Liver (tissue), 8 donors: ENCODE measurements at regions not wholly inside any gene's neighbourhood (a gene's known extent, or its start where the extent isn't known, plus 50 kb on each side); places are given as distances from the start of the nearest gene placed in this dataset.
A peak's percentile ranks its signal among the peaks of the same experiment; 100 is the strongest.

Experiments
- DNase-seq: peaks from one replicate; pipeline ENCODE4 v3.0.0-alpha.2; 2017; ENCODE audit warnings: low spot score
- H3K27ac ChIP-seq, 2 donors: one replicate each; pipeline ENCODE4 v1.7.0; 2013; ENCODE audit warnings: inconsistent platforms in 2 of 2, low read length in 2 of 2, control low read depth in 1 of 2, low read depth in 1 of 2, mild to moderate bottlenecking in 1 of 2
- H3K27me3 ChIP-seq, 4 donors: one replicate each; pipeline versions ENCODE4 v1.6.1 to v1.7.0; 2013; ENCODE audit warnings: low read length in 3 of 4, inconsistent platforms in 1 of 4, mild to moderate bottlenecking in 1 of 4, moderate library complexity in 1 of 4; ENCODE audit not compliant: control insufficient read depth in 4 of 4, insufficient read depth in 4 of 4
- H3K36me3 ChIP-seq, 4 donors: one replicate each; pipeline versions ENCODE4 v1.6.1 to v1.7.0; 2013; ENCODE audit warnings: low read length in 3 of 4, mild to moderate bottlenecking in 3 of 4, low read depth in 1 of 4, moderate library complexity in 1 of 4; ENCODE audit not compliant: control insufficient read depth in 4 of 4, insufficient read depth in 3 of 4
- H3K4me1 ChIP-seq, 4 donors: one replicate each; pipeline versions ENCODE4 v1.6.1 to v1.7.0; 2013; ENCODE audit warnings: low read length in 3 of 4, mild to moderate bottlenecking in 3 of 4, moderate library complexity in 1 of 4; ENCODE audit not compliant: control insufficient read depth in 4 of 4, insufficient read depth in 4 of 4
- H3K4me3 ChIP-seq, 3 donors: one replicate each; pipeline versions ENCODE4 v1.6.1 to v1.7.0; 2013; ENCODE audit warnings: low read length in 3 of 3, control low read depth in 1 of 3, low read depth in 1 of 3, mild to moderate bottlenecking in 1 of 3
- H3K9ac ChIP-seq, 2 donors: one replicate each; pipeline ENCODE4 v1.7.0; 2013; ENCODE audit warnings: low read length in 2 of 2, mild to moderate bottlenecking in 2 of 2, moderate library complexity in 2 of 2, control low read depth in 1 of 2, low read depth in 1 of 2
- H3K9me3 ChIP-seq, 4 donors: one replicate each; pipeline versions ENCODE4 v1.6.1 to v1.7.0; 2013; ENCODE audit warnings: low read length in 3 of 4; ENCODE audit not compliant: control insufficient read depth in 4 of 4
- EGR1 ChIP-seq, 2 donors: IDR thresholded peaks; 2 replicates each; pipeline ENCODE4 v1.6.1; 2016 to 2018; ENCODE audit warnings: antibody characterized with exemption in 2 of 2, low read depth in 2 of 2
- FOXA1 ChIP-seq: IDR thresholded peaks from 2 replicates; pipeline ENCODE4 v1.6.1; 2016; ENCODE audit warnings: antibody characterized with exemption
- FOXA2 ChIP-seq: IDR thresholded peaks from 2 replicates; pipeline ENCODE4 v1.6.1; 2016; ENCODE audit warnings: antibody characterized with exemption
- GABPA ChIP-seq, 2 donors: IDR thresholded peaks in 1 of 2; conservative IDR thresholded peaks in 1 of 2; 2 replicates each; pipeline ENCODE4 v1.6.1; 2016; ENCODE audit warnings: antibody characterized with exemption in 2 of 2, mild to moderate bottlenecking in 1 of 2, moderate library complexity in 1 of 2
- HNF4A ChIP-seq, 2 donors: conservative IDR thresholded peaks; 2 replicates each; pipeline ENCODE4 v1.6.1; 2016; ENCODE audit warnings: antibody characterized with exemption in 2 of 2, mild to moderate bottlenecking in 2 of 2
- HNF4G ChIP-seq: IDR thresholded peaks from 2 replicates; pipeline ENCODE4 v1.6.1; 2016; ENCODE audit warnings: antibody characterized with exemption
- JUND ChIP-seq, 2 donors: IDR thresholded peaks; 2 replicates each; pipeline ENCODE4 v1.6.1; 2016; ENCODE audit warnings: antibody characterized with exemption in 2 of 2
- NR2F2 ChIP-seq: IDR thresholded peaks from 2 replicates; pipeline ENCODE4 v1.6.1; 2016; ENCODE audit warnings: antibody characterized with exemption
- RAD21 ChIP-seq, 2 donors: IDR thresholded peaks; 2 replicates each; pipeline ENCODE4 v1.6.1; 2016; ENCODE audit warnings: antibody characterized with exemption in 2 of 2, mild to moderate bottlenecking in 2 of 2
- RXRA ChIP-seq, 2 donors: IDR thresholded peaks; 2 replicates each; pipeline ENCODE4 v1.6.1; 2017 to 2018; ENCODE audit warnings: antibody characterized with exemption in 2 of 2, mild to moderate bottlenecking in 1 of 2
- SP1 ChIP-seq: IDR thresholded peaks from 2 replicates; pipeline ENCODE4 v1.6.1; 2018; ENCODE audit warnings: antibody characterized with exemption, mild to moderate bottlenecking
- TAF1 ChIP-seq: conservative IDR thresholded peaks from 2 replicates; pipeline ENCODE4 v1.6.1; 2016; ENCODE audit warnings: antibody characterized with exemption, mild to moderate bottlenecking
- YY1 ChIP-seq: IDR thresholded peaks from 2 replicates; pipeline ENCODE4 v1.6.1; 2016; ENCODE audit warnings: antibody characterized with exemption, mild to moderate bottlenecking
- WGBS: extraction: QIAGEN DNeasy Blood & Tissue Kit; methylation state at CpG from one replicate; pipeline ENCODE4 v1.1.7; 2013; 5-methylcytosine and 5-hydroxymethylcytosine counted together
- TF ChIP-seq, protein P1 (sequence below): IDR thresholded peaks from 2 replicates; pipeline ENCODE4 v1.6.1; 2016; ENCODE audit warnings: antibody characterized with exemption
- TF ChIP-seq, protein P2 (sequence below): IDR thresholded peaks from 2 replicates; pipeline ENCODE4 v1.6.1; 2016; ENCODE audit warnings: antibody characterized with exemption
- TF ChIP-seq, protein P3 (sequence below): IDR thresholded peaks from 2 replicates; pipeline ENCODE4 v1.6.1; 2016; ENCODE audit warnings: antibody characterized with exemption
- TF ChIP-seq, protein P4 (sequence below): fragments of 150-350 bp; IDR thresholded peaks from 2 replicates; pipeline ENCODE4 v1.5.1; 2017; ENCODE audit warnings: improper control_type of control experiment, low read depth, low read length; ENCODE audit not compliant: missing input control
- TF ChIP-seq, protein P5 (sequence below): IDR thresholded peaks from 2 replicates; pipeline ENCODE4 v1.6.1; 2016; ENCODE audit warnings: antibody characterized with exemption, mild to moderate bottlenecking
- donor health status: healthy.
- donor health status: healthy.
- donor health status: healthy.
- donor health status: healthy.
- donor health status: healthy.

DNA sequence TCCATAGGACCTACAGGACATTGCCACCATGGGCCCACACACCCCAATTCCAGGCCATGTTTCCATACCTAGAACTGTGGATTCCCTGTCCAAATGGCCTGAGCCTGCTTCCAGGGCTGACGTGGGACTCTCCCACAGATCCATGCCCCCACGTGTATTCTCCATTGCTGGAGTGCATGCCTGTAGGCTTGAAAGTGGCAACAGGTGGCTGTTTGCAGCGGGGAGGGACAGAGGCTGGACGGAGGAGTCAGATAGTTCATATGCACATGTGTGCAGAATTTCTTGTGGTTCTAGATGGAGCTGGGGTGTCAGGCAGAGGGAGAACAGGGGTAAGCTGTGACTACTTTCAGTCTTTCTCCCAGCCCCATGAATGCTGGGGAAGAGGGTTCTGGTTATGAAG, 285.7 kb upstream of the ANKRD55 start:
- H3K4me1 ChIP-seq = peaks cover 8 to 18% (median 12%) of the 10 kb centered on the region in 4 donors
- H3K27ac ChIP-seq = no peak overlapping the region
- no peak for DNase-seq
- TF ChIP-seq HNF4A (conservative IDR thresholded peaks at IDR 0.05) (no peak), RXRA (IDR thresholded peaks at IDR 0.05) (no peak), EGR1 (IDR thresholded peaks at IDR 0.05; ENCODE audit: low read depth in 2 of 2) (no peak), FOXA2 (no peak), FOXA1 (no peak)
- TF ChIP-seq, protein P1, sequence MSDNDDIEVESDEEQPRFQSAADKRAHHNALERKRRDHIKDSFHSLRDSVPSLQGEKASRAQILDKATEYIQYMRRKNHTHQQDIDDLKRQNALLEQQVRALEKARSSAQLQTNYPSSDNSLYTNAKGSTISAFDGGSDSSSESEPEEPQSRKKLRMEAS = no peak
- TF ChIP-seq, protein P2, sequence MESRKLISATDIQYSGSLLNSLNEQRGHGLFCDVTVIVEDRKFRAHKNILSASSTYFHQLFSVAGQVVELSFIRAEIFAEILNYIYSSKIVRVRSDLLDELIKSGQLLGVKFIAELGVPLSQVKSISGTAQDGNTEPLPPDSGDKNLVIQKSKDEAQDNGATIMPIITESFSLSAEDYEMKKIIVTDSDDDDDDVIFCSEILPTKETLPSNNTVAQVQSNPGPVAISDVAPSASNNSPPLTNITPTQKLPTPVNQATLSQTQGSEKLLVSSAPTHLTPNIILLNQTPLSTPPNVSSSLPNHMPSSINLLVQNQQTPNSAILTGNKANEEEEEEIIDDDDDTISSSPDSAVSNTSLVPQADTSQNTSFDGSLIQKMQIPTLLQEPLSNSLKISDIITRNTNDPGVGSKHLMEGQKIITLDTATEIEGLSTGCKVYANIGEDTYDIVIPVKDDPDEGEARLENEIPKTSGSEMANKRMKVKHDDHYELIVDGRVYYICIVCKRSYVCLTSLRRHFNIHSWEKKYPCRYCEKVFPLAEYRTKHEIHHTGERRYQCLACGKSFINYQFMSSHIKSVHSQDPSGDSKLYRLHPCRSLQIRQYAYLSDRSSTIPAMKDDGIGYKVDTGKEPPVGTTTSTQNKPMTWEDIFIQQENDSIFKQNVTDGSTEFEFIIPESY = no peak
- TF ChIP-seq, protein P3, sequence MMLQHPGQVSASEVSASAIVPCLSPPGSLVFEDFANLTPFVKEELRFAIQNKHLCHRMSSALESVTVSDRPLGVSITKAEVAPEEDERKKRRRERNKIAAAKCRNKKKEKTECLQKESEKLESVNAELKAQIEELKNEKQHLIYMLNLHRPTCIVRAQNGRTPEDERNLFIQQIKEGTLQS = no peak
- no peak overlapping the region for H3K9ac ChIP-seq
- H3K4me3 ChIP-seq = no peak overlapping the region
- H3K27me3 ChIP-seq = no peaks in the 10 kb centered on the region
- WGBS = 92% methylated on average over 4 of the region's 4 CpGs
- no peaks in the 10 kb centered on the region for H3K36me3 ChIP-seq
- no peaks in the 10 kb centered on the region for H3K9me3 ChIP-seq

DNA sequence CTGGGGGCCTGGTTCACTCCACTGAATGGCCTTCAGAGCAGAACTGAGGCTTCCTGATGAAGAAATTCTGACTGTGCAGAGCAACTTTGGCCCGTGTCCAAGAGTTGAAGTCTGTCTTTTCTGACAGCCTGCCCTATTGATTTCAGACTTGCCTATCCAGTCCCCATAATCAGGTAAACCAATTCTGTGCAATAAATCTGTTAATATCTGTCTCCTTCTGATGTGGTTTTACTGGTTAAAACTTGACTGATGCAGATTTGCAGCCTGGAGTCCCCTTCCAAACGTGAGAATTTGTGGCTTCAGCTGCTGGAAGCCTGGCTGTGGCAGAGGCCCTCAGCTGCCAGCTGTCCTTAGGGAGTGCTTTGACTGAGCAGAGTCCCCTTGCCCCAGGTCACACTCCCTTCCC, 283.9 kb upstream of the ANKRD55 start:
- Histone ChIP-seq H3K4me3 (no peak overlapping the region), H3K27ac (no peak overlapping the region), H3K9me3 (no peaks in the 10 kb centered on the region), H3K36me3 (no peaks in the 10 kb centered on the region), H3K4me1 (peaks cover 6 to 16% (median 9%) of the 10 kb centered on the region in 4 donors), H3K9ac (no peak overlapping the region), H3K27me3 (no peaks in the 10 kb centered on the region)
- peak; percentile 38 for DNase-seq
- 17% methylated on average over 2 of the region's 2 CpGs for WGBS
- TF ChIP-seq SP1 (peak; percentile 34), JUND (IDR thresholded peaks at IDR 0.05) (no peak), EGR1 (IDR thresholded peaks at IDR 0.05; ENCODE audit: low read depth in 2 of 2) (no peak), NR2F2 (no peak), FOXA2 (no peak), FOXA1 (no peak), HNF4A (conservative IDR thresholded peaks at IDR 0.05) (peak; percentile 33 to 65), HNF4G (no peak), RXRA (IDR thresholded peaks at IDR 0.05) (peak in 1 of 2 donors; percentile 7), TAF1 (no peak), YY1 (no peak), RAD21 (IDR thresholded peaks at IDR 0.05) (peak in 1 of 2 donors; percentile 42), GABPA (IDR thresholded peaks at IDR 0.05 in 1 of 2, conservative IDR thresholded peaks at IDR 0.05 in 1 of 2) (no peak)
- TF ChIP-seq, protein P4, sequence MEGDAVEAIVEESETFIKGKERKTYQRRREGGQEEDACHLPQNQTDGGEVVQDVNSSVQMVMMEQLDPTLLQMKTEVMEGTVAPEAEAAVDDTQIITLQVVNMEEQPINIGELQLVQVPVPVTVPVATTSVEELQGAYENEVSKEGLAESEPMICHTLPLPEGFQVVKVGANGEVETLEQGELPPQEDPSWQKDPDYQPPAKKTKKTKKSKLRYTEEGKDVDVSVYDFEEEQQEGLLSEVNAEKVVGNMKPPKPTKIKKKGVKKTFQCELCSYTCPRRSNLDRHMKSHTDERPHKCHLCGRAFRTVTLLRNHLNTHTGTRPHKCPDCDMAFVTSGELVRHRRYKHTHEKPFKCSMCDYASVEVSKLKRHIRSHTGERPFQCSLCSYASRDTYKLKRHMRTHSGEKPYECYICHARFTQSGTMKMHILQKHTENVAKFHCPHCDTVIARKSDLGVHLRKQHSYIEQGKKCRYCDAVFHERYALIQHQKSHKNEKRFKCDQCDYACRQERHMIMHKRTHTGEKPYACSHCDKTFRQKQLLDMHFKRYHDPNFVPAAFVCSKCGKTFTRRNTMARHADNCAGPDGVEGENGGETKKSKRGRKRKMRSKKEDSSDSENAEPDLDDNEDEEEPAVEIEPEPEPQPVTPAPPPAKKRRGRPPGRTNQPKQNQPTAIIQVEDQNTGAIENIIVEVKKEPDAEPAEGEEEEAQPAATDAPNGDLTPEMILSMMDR = no peak
- TF ChIP-seq, protein P3 = no peak
- TF ChIP-seq, protein P1 = no peak
- TF ChIP-seq, protein P2 = no peak
- TF ChIP-seq, protein P5, sequence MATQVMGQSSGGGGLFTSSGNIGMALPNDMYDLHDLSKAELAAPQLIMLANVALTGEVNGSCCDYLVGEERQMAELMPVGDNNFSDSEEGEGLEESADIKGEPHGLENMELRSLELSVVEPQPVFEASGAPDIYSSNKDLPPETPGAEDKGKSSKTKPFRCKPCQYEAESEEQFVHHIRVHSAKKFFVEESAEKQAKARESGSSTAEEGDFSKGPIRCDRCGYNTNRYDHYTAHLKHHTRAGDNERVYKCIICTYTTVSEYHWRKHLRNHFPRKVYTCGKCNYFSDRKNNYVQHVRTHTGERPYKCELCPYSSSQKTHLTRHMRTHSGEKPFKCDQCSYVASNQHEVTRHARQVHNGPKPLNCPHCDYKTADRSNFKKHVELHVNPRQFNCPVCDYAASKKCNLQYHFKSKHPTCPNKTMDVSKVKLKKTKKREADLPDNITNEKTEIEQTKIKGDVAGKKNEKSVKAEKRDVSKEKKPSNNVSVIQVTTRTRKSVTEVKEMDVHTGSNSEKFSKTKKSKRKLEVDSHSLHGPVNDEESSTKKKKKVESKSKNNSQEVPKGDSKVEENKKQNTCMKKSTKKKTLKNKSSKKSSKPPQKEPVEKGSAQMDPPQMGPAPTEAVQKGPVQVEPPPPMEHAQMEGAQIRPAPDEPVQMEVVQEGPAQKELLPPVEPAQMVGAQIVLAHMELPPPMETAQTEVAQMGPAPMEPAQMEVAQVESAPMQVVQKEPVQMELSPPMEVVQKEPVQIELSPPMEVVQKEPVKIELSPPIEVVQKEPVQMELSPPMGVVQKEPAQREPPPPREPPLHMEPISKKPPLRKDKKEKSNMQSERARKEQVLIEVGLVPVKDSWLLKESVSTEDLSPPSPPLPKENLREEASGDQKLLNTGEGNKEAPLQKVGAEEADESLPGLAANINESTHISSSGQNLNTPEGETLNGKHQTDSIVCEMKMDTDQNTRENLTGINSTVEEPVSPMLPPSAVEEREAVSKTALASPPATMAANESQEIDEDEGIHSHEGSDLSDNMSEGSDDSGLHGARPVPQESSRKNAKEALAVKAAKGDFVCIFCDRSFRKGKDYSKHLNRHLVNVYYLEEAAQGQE = no peak
